Vagina (tissue), 2 donors: ENCODE measurements at regions not wholly inside any gene's neighbourhood (a gene's known extent, or its start where the extent isn't known, plus 50 kb on each side); places are given as distances from the start of the nearest gene placed in this dataset.

ENCODE experiments used
- DNase-seq, 2 donors: peaks; one replicate each; pipeline ENCODE4 v3.0.0-alpha.2; 2017; ENCODE audit errors: extremely low spot score in 2 of 2
- H3K27ac ChIP-seq: fragments of 200-600 bp; sonication (generic); one replicate; pipeline ENCODE4 v1.5.1; 2019
- H3K27me3 ChIP-seq: fragments of 200-600 bp; sonication (generic); one replicate; pipeline ENCODE4 v1.5.1; 2019
- H3K36me3 ChIP-seq, 2 donors: fragments of 200-600 bp; sonication (generic); one replicate each; pipeline ENCODE4 v1.5.1; 2017 to 2019
- H3K4me1 ChIP-seq: fragments of 200-600 bp; sonication (generic); one replicate; pipeline ENCODE4 v1.5.1; 2019
- H3K4me3 ChIP-seq, 2 donors: fragments of 200-600 bp; sonication (generic); 1 replicate in 1 of 2; 2 replicates in 1 of 2; pipeline ENCODE4 v1.5.1; 2016 to 2019
- H3K9me3 ChIP-seq: fragments of 200-600 bp; sonication (generic); one replicate; pipeline ENCODE4 v1.5.1; 2019
- CTCF ChIP-seq, 3 experiments: fragments of 450-650 bp in 2 of 3; fragments of 200-600 bp in 1 of 3; sonication (generic) in 1 of 3; IDR thresholded peaks; one replicate each; pipeline ENCODE4 v1.5.1; 2017 to 2019; ENCODE audit warnings: antibody characterized with exemption in 3 of 3, mild to moderate bottlenecking in 2 of 3, moderate library complexity in 2 of 3
- POLR2A ChIP-seq, 2 donors: fragments of 450-650 bp; IDR thresholded peaks; one replicate each; pipeline ENCODE4 v1.6.1; 2017; ENCODE audit warnings: antibody characterized with exemption in 2 of 2, mild to moderate bottlenecking in 2 of 2, moderate library complexity in 2 of 2
- POLR2AphosphoS5 ChIP-seq, 2 donors: sonication (generic); formaldehyde crosslinking; IDR thresholded peaks; one replicate each; pipeline ENCODE4 v1.9.0; 2017; ENCODE audit warnings: antibody characterized with exemption in 2 of 2, mild to moderate bottlenecking in 2 of 2, low read depth in 1 of 2; ENCODE audit not compliant: insufficient read depth in 1 of 2
- intact Hi-C: fragments of 100-400 bp; cut with DNase I; formaldehyde crosslinking; loops from one replicate; pipeline ENCODE4 v1.15.1; 2023

- H3K27me3 ChIP-seq, result no peaks in the 10 kb centered on the region
- no peaks in the 10 kb centered on the region for H3K36me3 ChIP-seq
- no peaks in the 10 kb centered on the region for H3K9me3 ChIP-seq
- no peak overlapping the region for H3K27ac ChIP-seq
- no peak for DNase-seq
- TF ChIP-seq POLR2A (IDR thresholded peaks at IDR 0.05), result no peak
- no peak for TF ChIP-seq POLR2AphosphoS5 (IDR thresholded peaks at IDR 0.05; ENCODE audit: insufficient read depth in 1 of 2, low read depth in 1 of 2)
- no peak for TF ChIP-seq CTCF (IDR thresholded peaks at IDR 0.05)
- H3K4me3 ChIP-seq, result no peak overlapping the region
- no peaks in the 10 kb centered on the region for H3K4me1 ChIP-seq
- intact Hi-C loops, result no loop called here
Observed at GRCh38 chr1:78420181-78420580, 70.6 kb upstream of the PTGFR start.

GRCh38 chr1:78420688-78421087 is 70.1 kb upstream of the PTGFR start:
- TF ChIP-seq POLR2A (IDR thresholded peaks at IDR 0.05), result no peak
- no peak for TF ChIP-seq POLR2AphosphoS5 (IDR thresholded peaks at IDR 0.05; ENCODE audit: insufficient read depth in 1 of 2, low read depth in 1 of 2)
- TF ChIP-seq CTCF (IDR thresholded peaks at IDR 0.05), result no peak
- Histone ChIP-seq H3K27ac (no peak overlapping the region), H3K4me1 (no peaks in the 10 kb centered on the region), H3K9me3 (no peaks in the 10 kb centered on the region), H3K27me3 (no peaks in the 10 kb centered on the region), H3K4me3 (no peak overlapping the region), H3K36me3 (no peaks in the 10 kb centered on the region)
- intact Hi-C loops, result no loop called here
- DNase-seq, result no peak

- no peaks in the 10 kb centered on the region for H3K4me1 ChIP-seq
- no peak overlapping the region for H3K4me3 ChIP-seq
- no peak for DNase-seq
- H3K36me3 ChIP-seq, result no peaks in the 10 kb centered on the region
- no peak overlapping the region for H3K27ac ChIP-seq
- intact Hi-C loops, result no loop called here
- no peaks in the 10 kb centered on the region for H3K9me3 ChIP-seq
- TF ChIP-seq POLR2AphosphoS5 (IDR thresholded peaks at IDR 0.05; ENCODE audit: insufficient read depth in 1 of 2, low read depth in 1 of 2), result no peak
- no peaks in the 10 kb centered on the region for H3K27me3 ChIP-seq
Observed at GRCh38 chr1:78424720-78425119, 66.1 kb upstream of the PTGFR start.

- Histone ChIP-seq H3K36me3 (no peaks in the 10 kb centered on the region), H3K27ac (no peak overlapping the region), H3K4me1 (no peaks in the 10 kb centered on the region), H3K4me3 (no peak overlapping the region), H3K9me3 (no peaks in the 10 kb centered on the region), H3K27me3 (no peaks in the 10 kb centered on the region)
- intact Hi-C loops, result no loop called here
- DNase-seq, result no peak
- TF ChIP-seq POLR2AphosphoS5 (IDR thresholded peaks at IDR 0.05; ENCODE audit: insufficient read depth in 1 of 2, low read depth in 1 of 2) (no peak), CTCF (IDR thresholded peaks at IDR 0.05) (no peak), POLR2A (IDR thresholded peaks at IDR 0.05) (no peak)
Observed at GRCh38 chr1:78426408-78426807, 64.4 kb upstream of the PTGFR start.

- intact Hi-C loops, result no loop called here
- TF ChIP-seq POLR2A (IDR thresholded peaks at IDR 0.05) (no peak), CTCF (IDR thresholded peaks at IDR 0.05) (no peak), POLR2AphosphoS5 (IDR thresholded peaks at IDR 0.05; ENCODE audit: insufficient read depth in 1 of 2, low read depth in 1 of 2) (no peak)
- H3K9me3 ChIP-seq, result no peaks in the 10 kb centered on the region
- H3K36me3 ChIP-seq, result no peaks in the 10 kb centered on the region
- H3K27me3 ChIP-seq, result no peaks in the 10 kb centered on the region
- H3K4me1 ChIP-seq, result no peaks in the 10 kb centered on the region
- no peak for DNase-seq
- no peak overlapping the region for H3K27ac ChIP-seq
- H3K4me3 ChIP-seq, result no peak overlapping the region
Observed at GRCh38 chr1:78427506-78427905, 63.3 kb upstream of the PTGFR start.

GRCh38 chr1:78432016-78432415 is 58.8 kb upstream of the PTGFR start:
- DNase-seq, result no peak
- H3K27me3 ChIP-seq, result no peaks in the 10 kb centered on the region
- no peak for TF ChIP-seq CTCF (IDR thresholded peaks at IDR 0.05)
- no peak for TF ChIP-seq POLR2A (IDR thresholded peaks at IDR 0.05)
- no peak for TF ChIP-seq POLR2AphosphoS5 (IDR thresholded peaks at IDR 0.05; ENCODE audit: insufficient read depth in 1 of 2, low read depth in 1 of 2)
- no peaks in the 10 kb centered on the region for H3K9me3 ChIP-seq
- no peak overlapping the region for H3K27ac ChIP-seq
- no peak overlapping the region for H3K4me3 ChIP-seq
- intact Hi-C loops, result no loop called here
- H3K36me3 ChIP-seq, result no peaks in the 10 kb centered on the region
- H3K4me1 ChIP-seq, result no peaks in the 10 kb centered on the region
